HFF-Myc (cell line): ENCODE measurements at regions not wholly inside any gene's neighbourhood (a gene's known extent, or its start where the extent isn't known, plus 50 kb on each side); places are given as distances from the start of the nearest gene placed in this dataset.

Experiments used
- DNase-seq: peaks from one replicate; pipeline ENCODE4 v3.0.0-alpha.2; 2011; ENCODE audit warnings: low read depth; ENCODE audit errors: extremely low read depth
- H3K4me3 ChIP-seq: replicated peaks from 2 replicates; pipeline ENCODE4 v1.5.1; 2011; ENCODE audit warnings: low read depth, mild to moderate bottlenecking, control low read depth, low read length
- TF ChIP-seq, protein P1 (sequence below): IDR thresholded peaks from 2 replicates; pipeline ENCODE4 v1.5.1; 2012; ENCODE audit warnings: mild to moderate bottlenecking, low read depth, low read length, control low read depth; ENCODE audit errors: missing control alignments

DNA sequence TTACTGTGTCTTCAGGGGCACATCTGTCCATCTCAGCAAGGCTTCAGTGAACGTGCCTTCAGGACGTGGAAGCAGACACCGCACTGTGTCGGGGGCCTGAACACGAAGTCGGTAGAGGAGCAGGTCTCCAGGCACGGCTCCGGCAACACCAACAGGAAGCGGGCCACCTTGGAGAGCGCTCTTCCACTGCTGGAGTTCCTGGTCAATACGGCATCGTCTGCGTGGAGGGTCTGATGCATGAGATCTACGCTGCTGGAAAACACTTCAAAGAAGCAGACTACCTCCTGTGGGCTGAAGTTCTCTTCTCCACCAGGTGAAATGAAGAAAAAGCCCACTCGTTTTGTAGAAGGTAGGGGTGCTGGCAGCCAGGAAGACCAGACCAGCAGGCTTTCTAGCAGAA lies 69.3 kb upstream of the SLCO4A1 start:
- no peak for DNase-seq
- H3K4me3 ChIP-seq = no peak overlapping the region
- TF ChIP-seq, protein P1, sequence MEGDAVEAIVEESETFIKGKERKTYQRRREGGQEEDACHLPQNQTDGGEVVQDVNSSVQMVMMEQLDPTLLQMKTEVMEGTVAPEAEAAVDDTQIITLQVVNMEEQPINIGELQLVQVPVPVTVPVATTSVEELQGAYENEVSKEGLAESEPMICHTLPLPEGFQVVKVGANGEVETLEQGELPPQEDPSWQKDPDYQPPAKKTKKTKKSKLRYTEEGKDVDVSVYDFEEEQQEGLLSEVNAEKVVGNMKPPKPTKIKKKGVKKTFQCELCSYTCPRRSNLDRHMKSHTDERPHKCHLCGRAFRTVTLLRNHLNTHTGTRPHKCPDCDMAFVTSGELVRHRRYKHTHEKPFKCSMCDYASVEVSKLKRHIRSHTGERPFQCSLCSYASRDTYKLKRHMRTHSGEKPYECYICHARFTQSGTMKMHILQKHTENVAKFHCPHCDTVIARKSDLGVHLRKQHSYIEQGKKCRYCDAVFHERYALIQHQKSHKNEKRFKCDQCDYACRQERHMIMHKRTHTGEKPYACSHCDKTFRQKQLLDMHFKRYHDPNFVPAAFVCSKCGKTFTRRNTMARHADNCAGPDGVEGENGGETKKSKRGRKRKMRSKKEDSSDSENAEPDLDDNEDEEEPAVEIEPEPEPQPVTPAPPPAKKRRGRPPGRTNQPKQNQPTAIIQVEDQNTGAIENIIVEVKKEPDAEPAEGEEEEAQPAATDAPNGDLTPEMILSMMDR = no peak

DNA sequence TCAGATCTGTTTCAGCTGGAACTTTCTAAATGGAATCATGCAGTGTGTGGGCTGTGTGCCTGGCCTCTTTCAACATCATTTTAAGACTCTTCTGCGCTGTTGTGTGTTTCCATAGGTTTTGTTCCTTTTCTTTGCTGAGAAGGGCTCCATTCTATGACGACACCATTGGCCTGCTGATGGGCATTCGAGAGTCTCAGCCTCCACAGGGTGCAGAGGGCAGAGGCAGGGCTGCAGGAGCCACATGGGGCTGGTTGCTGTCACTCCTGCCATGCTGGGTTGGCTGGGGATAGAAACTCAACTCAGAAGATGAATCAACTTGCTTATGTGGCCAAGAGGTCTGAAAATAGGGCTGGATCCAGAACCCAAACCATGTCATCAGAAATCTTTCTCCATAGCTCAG lies 68.5 kb upstream of the SLCO4A1 start:
- TF ChIP-seq, protein P1 = no peak
- no peak for DNase-seq

DNA sequence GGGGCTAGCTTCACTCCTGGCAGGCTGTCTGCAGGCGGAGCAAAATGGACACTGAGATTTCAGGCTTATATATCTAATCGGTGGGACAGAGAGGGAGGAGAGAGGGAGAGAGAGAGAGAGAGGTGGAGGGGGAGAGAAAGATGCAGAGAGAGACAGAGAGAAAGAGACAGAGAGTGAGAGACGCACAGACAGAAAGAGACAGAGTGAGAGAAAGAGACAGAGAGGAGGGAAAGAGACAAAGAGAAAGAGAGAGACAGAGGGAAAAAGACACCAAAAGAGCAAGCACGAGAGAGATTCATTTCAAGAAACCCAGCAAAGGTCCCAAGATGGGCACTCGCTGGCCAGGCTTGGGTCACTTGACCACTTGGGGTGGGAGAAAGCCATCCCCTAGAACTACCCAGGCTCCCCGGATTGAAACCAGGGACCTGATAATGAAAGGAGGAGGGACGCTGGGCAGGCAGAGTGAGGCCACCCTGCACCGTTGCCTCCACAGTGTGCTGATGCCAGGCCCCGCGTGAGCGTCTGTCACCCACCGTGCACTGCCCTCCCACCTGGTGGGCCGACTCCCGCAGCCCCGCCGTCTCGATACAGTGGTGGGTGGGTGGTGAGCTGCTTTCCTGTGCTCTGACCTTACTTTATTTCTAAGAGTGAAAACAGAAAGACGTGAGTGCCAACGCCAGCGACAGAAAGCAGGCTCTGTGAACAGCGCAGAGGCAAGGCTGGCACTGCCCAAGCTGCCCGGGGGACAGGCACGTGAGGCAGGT lies 67.9 kb upstream of the SLCO4A1 start:
- DNase-seq = no peak
- no peak overlapping the region for H3K4me3 ChIP-seq
- TF ChIP-seq, protein P1 = no peak

More for the DNA sequence above, 68.5 kb upstream of the SLCO4A1 start:
- H3K4me3 ChIP-seq = no peak overlapping the region

DNA sequence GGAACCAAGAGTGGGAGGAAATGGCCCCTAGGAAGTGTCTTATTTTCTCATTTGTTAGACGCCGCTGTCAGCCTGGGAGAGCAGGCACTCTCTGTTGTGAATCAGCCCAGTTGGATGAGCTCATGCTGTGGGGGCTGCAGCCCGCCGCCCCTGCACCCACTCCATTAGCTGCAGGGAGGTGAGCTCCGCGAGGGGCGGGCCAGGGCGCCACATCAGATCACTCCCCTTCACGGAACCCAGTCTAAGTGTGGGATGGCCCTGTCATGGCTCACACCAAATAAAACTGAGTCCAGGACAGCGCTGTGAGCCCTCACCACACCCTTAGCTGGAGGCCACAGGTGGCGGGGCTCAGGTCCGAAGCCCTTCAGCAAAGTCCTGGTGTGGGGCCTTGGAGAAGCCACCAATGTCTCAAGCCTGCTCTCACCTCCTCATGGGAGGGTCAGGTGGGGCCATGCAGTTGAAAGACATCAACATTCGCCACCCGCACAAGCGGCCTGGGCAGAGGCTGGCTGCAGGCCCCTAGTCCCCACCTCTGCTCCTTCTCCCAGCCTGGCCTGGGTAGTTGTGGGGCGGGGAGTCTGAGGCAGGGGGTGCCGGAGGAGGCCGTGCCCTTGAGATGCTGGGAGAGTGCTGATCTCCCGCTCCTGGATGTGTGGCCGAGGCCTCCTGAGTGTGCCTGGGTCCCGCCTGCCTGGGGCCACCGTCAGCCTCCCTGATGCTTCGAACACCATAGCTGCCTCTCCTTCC lies 66.2 kb upstream of the SLCO4A1 start:
- TF ChIP-seq, protein P1 = no peak

DNA sequence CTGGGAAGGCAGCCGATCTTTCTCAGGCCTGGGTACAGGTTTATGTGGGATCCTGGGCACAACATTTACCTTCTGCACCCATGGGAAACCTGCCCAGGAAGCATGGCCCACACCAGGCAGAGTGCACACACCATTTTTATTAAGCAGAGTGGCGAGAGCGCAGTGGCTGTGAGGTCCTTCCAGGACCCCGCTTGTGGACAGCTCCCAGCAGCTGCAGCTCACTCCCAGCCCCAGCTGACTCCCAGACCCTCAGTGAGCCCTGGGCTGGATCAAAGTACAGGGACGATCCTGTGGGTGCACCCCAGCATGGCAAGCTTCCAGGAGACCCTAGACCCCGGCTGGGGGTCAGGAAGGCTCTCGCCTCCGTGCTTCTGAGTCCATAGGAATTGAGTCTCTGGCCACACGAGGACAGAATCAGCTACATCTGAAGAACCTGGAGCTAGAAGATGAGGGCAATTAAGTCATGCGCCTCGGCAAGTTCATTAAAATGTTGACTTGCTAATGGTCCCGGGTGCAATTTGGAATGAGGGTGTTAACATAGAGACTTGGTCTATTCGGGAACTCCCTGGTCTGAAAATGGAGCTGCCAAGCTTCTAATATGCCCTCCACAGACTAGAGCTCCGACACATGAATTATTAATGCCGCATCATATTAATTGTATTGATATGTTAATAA lies 65.4 kb upstream of the SLCO4A1 start:
- TF ChIP-seq, protein P1 = no peak
- DNase-seq = no peak
- H3K4me3 ChIP-seq = no peak overlapping the region

More for the DNA sequence above, 66.2 kb upstream of the SLCO4A1 start:
- no peak for DNase-seq
- no peak overlapping the region for H3K4me3 ChIP-seq

DNA sequence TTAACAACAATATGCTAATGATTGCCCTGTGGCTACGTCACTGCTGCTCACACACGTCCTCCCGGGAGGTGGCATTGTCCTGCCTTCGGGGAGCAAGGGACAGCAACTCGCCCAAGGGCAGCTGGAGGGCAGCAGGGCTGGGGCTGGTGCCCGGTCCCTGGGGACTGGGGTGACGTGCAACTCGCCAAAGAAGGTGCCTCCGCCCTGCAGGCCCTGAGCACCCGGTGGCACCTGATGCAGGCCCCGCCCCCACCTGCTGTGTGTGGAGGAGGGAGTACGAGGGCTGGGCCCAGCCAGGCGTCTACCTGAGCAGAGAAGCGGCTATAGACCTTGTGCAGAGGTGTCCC lies 64.8 kb upstream of the SLCO4A1 start:
- TF ChIP-seq, protein P1 = no peak
- no peak overlapping the region for H3K4me3 ChIP-seq
- DNase-seq = no peak
